Neural cell (in vitro differentiated cells): ENCODE measurements at regions not wholly inside any gene's neighbourhood (a gene's known extent, or its start where the extent isn't known, plus 50 kb on each side); places are given as distances from the start of the nearest gene placed in this dataset.

Experiments
- EP300 ChIP-seq: fragments of 450-650 bp; conservative IDR thresholded peaks from 2 replicates; pipeline ENCODE4 v1.6.1; 2014; ENCODE audit warnings: antibody characterized with exemption, mild to moderate bottlenecking, moderate library complexity; ENCODE audit not compliant: poor library complexity, severe bottlenecking
- EZH2 ChIP-seq: fragments of 200-600, 300-800 bp; shearing (Covaris generic), sonication (generic); IDR thresholded peaks from 2 replicates; pipeline ENCODE4 v1.6.1; 2014; ENCODE audit warnings: antibody characterized with exemption, low read length, borderline replicate concordance, mild to moderate bottlenecking; ENCODE audit not compliant: insufficient read depth, poor library complexity, severe bottlenecking
- MXI1 ChIP-seq: fragments of 450-650 bp; conservative IDR thresholded peaks from 2 replicates; pipeline ENCODE4 v1.6.1; 2014; ENCODE audit warnings: antibody characterized with exemption, mild to moderate bottlenecking; ENCODE audit not compliant: poor library complexity, severe bottlenecking
- POLR2AphosphoS5 ChIP-seq: IDR thresholded peaks from 2 replicates; pipeline ENCODE4 v1.6.1; 2012
- RAD21 ChIP-seq: fragments of 450-650 bp; conservative IDR thresholded peaks from 2 replicates; pipeline ENCODE4 v1.6.1; 2014; ENCODE audit warnings: antibody characterized with exemption, mild to moderate bottlenecking, moderate library complexity
- SMC3 ChIP-seq: fragments of 450-650 bp; conservative IDR thresholded peaks from 2 replicates; pipeline ENCODE4 v1.6.1; 2014; ENCODE audit warnings: antibody characterized with exemption, mild to moderate bottlenecking, moderate library complexity; ENCODE audit not compliant: poor library complexity
- TAF1 ChIP-seq: IDR thresholded peaks from 2 replicates; pipeline ENCODE4 v1.6.1; 2012; ENCODE audit warnings: low read depth
- TF ChIP-seq, protein P1 (sequence below): fragments of 450-650 bp; IDR thresholded peaks from 2 replicates; pipeline ENCODE4 v1.5.1; 2014; ENCODE audit warnings: antibody characterized with exemption, mild to moderate bottlenecking, moderate library complexity; ENCODE audit not compliant: poor library complexity, severe bottlenecking
- TF ChIP-seq, protein P2 (sequence below): IDR thresholded peaks from 2 replicates; pipeline ENCODE4 v1.6.1; 2012; ENCODE audit warnings: borderline replicate concordance

DNA sequence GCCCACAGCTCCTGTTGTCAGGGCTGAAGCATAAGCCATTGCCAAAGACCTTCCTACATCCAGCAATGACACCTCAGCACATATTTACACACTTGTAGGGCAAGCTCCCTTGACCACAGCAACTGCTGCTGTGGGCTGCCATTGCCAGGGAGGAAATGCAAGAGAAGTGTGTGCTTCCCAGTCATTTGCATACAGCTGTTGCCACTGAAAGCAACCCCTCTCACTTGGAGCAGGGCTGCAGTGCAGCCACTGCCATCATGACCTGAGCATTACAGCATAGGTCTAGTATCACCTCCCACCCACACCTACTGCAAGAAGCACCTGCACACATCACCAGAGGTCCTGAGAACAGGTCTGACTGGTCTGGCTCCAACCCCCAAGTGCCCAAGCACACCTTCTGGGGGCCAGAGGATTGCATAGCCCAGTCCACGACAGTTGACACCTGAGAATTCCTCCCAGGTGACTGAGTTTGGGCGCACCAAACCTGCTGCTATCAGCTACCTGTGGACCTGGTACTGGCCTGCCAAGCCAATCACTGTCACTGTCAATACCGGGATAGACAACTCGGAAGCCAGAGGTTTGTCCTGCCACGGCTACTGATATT, 636.5 kb upstream of the SLIT2 start:
- TF ChIP-seq, protein P1, sequence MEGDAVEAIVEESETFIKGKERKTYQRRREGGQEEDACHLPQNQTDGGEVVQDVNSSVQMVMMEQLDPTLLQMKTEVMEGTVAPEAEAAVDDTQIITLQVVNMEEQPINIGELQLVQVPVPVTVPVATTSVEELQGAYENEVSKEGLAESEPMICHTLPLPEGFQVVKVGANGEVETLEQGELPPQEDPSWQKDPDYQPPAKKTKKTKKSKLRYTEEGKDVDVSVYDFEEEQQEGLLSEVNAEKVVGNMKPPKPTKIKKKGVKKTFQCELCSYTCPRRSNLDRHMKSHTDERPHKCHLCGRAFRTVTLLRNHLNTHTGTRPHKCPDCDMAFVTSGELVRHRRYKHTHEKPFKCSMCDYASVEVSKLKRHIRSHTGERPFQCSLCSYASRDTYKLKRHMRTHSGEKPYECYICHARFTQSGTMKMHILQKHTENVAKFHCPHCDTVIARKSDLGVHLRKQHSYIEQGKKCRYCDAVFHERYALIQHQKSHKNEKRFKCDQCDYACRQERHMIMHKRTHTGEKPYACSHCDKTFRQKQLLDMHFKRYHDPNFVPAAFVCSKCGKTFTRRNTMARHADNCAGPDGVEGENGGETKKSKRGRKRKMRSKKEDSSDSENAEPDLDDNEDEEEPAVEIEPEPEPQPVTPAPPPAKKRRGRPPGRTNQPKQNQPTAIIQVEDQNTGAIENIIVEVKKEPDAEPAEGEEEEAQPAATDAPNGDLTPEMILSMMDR, result no peak
- no peak for TF ChIP-seq SMC3
- no peak for TF ChIP-seq EZH2
- no peak for TF ChIP-seq EP300
- TF ChIP-seq POLR2AphosphoS5, result no peak
- no peak for TF ChIP-seq RAD21
- TF ChIP-seq TAF1, result no peak
- TF ChIP-seq MXI1, result no peak
- TF ChIP-seq, protein P2, sequence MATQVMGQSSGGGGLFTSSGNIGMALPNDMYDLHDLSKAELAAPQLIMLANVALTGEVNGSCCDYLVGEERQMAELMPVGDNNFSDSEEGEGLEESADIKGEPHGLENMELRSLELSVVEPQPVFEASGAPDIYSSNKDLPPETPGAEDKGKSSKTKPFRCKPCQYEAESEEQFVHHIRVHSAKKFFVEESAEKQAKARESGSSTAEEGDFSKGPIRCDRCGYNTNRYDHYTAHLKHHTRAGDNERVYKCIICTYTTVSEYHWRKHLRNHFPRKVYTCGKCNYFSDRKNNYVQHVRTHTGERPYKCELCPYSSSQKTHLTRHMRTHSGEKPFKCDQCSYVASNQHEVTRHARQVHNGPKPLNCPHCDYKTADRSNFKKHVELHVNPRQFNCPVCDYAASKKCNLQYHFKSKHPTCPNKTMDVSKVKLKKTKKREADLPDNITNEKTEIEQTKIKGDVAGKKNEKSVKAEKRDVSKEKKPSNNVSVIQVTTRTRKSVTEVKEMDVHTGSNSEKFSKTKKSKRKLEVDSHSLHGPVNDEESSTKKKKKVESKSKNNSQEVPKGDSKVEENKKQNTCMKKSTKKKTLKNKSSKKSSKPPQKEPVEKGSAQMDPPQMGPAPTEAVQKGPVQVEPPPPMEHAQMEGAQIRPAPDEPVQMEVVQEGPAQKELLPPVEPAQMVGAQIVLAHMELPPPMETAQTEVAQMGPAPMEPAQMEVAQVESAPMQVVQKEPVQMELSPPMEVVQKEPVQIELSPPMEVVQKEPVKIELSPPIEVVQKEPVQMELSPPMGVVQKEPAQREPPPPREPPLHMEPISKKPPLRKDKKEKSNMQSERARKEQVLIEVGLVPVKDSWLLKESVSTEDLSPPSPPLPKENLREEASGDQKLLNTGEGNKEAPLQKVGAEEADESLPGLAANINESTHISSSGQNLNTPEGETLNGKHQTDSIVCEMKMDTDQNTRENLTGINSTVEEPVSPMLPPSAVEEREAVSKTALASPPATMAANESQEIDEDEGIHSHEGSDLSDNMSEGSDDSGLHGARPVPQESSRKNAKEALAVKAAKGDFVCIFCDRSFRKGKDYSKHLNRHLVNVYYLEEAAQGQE, result no peak
